Tibial nerve (tissue), 4 donors: ENCODE measurements at regions not wholly inside any gene's neighbourhood (a gene's known extent, or its start where the extent isn't known, plus 50 kb on each side); places are given as distances from the start of the nearest gene placed in this dataset.
"Not testable (repeated sequence)": the region's sequence is repeated elsewhere in the genome, so short reads cannot be mapped to it uniquely, and the experiment has no call there.

ENCODE experiments used
- DNase-seq, 2 donors: peaks; one replicate each; pipeline ENCODE4 v3.0.0-alpha.2; 2019; ENCODE audit warnings: low spot score in 2 of 2
- H3K27ac ChIP-seq, 4 donors: fragments of 200-600 bp; sonication (generic) in 3 of 4; one replicate each; pipeline ENCODE4 v1.5.1; 2017 to 2019; ENCODE audit warnings: mild to moderate bottlenecking in 1 of 4
- H3K27me3 ChIP-seq, 2 donors: fragments of 200-600 bp; sonication (generic) in 1 of 2; one replicate each; pipeline versions ENCODE4 v1.5.1 to v1.6.0; 2017 to 2019
- H3K36me3 ChIP-seq, 3 donors: fragments of 200-600 bp; sonication (generic); one replicate each; pipeline ENCODE4 v1.5.1; 2018 to 2019
- H3K4me1 ChIP-seq, 4 donors: fragments of 200-600 bp; sonication (generic) in 3 of 4; one replicate each; pipeline ENCODE4 v1.5.1; 2017 to 2019
- H3K4me3 ChIP-seq, 4 donors: fragments of 200-600 bp; sonication (generic) in 3 of 4; one replicate each; pipeline ENCODE4 v1.5.1; 2017 to 2019; ENCODE audit warnings: mild to moderate bottlenecking in 1 of 4, moderate library complexity in 1 of 4
- H3K9me3 ChIP-seq, 4 donors: fragments of 200-600 bp; sonication (generic) in 3 of 4; one replicate each; pipeline ENCODE4 v1.5.1; 2017 to 2019
- CTCF ChIP-seq, 5 experiments: fragments of 200-600 bp in 3 of 5; fragments of 450-650 bp in 2 of 5; sonication (generic) in 3 of 5; IDR thresholded peaks; one replicate each; pipeline ENCODE4 v1.5.1; 2016 to 2019; ENCODE audit warnings: antibody characterized with exemption in 5 of 5, mild to moderate bottlenecking in 3 of 5, moderate library complexity in 2 of 5
- EP300 ChIP-seq, 2 donors: sonication (generic); formaldehyde crosslinking; IDR thresholded peaks; one replicate each; pipeline ENCODE4 v1.6.1; 2017; ENCODE audit warnings: antibody characterized with exemption in 2 of 2, mild to moderate bottlenecking in 1 of 2
- POLR2A ChIP-seq, 2 donors: fragments of 450-650 bp; IDR thresholded peaks; one replicate each; pipeline ENCODE4 v1.6.1; 2017; ENCODE audit warnings: antibody characterized with exemption in 2 of 2, mild to moderate bottlenecking in 2 of 2, moderate library complexity in 2 of 2
- WGBS, 2 donors: methylation state at CpG; one replicate each; pipeline ENCODE4 v1.1.5; 2018; 5-methylcytosine and 5-hydroxymethylcytosine counted together

- H3K9me3 ChIP-seq = peaks cover 0 to 14% (median 1%) of the 10 kb centered on the region in 4 donors
- H3K36me3 ChIP-seq = no peaks in the 10 kb centered on the region
- H3K27me3 ChIP-seq = no peaks in the 10 kb centered on the region
- H3K4me3 ChIP-seq = no peak overlapping the region
- H3K4me1 ChIP-seq = no peaks in the 10 kb centered on the region
- DNase-seq = peak in 1 of 2 donors; percentile 49
- WGBS, 2 donors = 54 to 63% methylated on average over 3 of the region's 3 CpGs
- no peak overlapping the region for H3K27ac ChIP-seq
- peak in 4 of 5 experiments; percentile 15 to 50 (median 32) for TF ChIP-seq CTCF (IDR thresholded peaks at IDR 0.05)
- TF ChIP-seq POLR2A (IDR thresholded peaks at IDR 0.05) = no peak
These were observed 61.1 kb upstream of the VAMP7 start for GRCh38 chrX:155819966-155820491.

GRCh38 chrX:155819525-155819924 lies 61.6 kb upstream of the VAMP7 start:
- Histone ChIP-seq H3K9me3 (peaks cover 0 to 19% (median 1%) of the 10 kb centered on the region in 4 donors), H3K36me3 (no peaks in the 10 kb centered on the region), H3K27me3 (no peaks in the 10 kb centered on the region), H3K27ac (no peak overlapping the region), H3K4me3 (no peak overlapping the region), H3K4me1 (no peaks in the 10 kb centered on the region)
- TF ChIP-seq CTCF (IDR thresholded peaks at IDR 0.05) (no peak), EP300 (IDR thresholded peaks at IDR 0.05) (no peak), POLR2A (IDR thresholded peaks at IDR 0.05) (no peak)
- no peak for DNase-seq

GRCh38 chrX:155814391-155814790 lies 66.8 kb upstream of the VAMP7 start:
- H3K4me3 ChIP-seq, H3K4me1 ChIP-seq, H3K27ac ChIP-seq, H3K36me3 ChIP-seq, DNase-seq, H3K27me3 ChIP-seq: not testable (repeated sequence)
- 80 to 88% methylated on average over 8 of the region's 8 CpGs for WGBS, 2 donors
- peaks cover 0 to 15% (median 1%) of the 10 kb centered on the region in 4 donors for H3K9me3 ChIP-seq

- Histone ChIP-seq H3K27me3 (no peaks in the 10 kb centered on the region), H3K36me3 (no peaks in the 10 kb centered on the region), H3K4me3 (no peak overlapping the region), H3K4me1 (no peaks in the 10 kb centered on the region), H3K9me3 (no peaks in the 10 kb centered on the region), H3K27ac (no peak overlapping the region)
- WGBS, 2 donors = 79% methylated on average over 1 of the region's 1 CpG
- DNase-seq = no peak
- TF ChIP-seq CTCF (IDR thresholded peaks at IDR 0.05) = no peak
- TF ChIP-seq POLR2A (IDR thresholded peaks at IDR 0.05) = no peak
- no peak for TF ChIP-seq EP300 (IDR thresholded peaks at IDR 0.05)
These were observed 101.3 kb upstream of the VAMP7 start for GRCh38 chrX:155779831-155780230.

GRCh38 chrX:155778844-155779553 lies 102.1 kb upstream of the VAMP7 start:
- TF ChIP-seq CTCF (IDR thresholded peaks at IDR 0.05) (no peak), POLR2A (IDR thresholded peaks at IDR 0.05) (no peak), EP300 (IDR thresholded peaks at IDR 0.05) (no peak)
- H3K4me3 ChIP-seq = no peak overlapping the region
- H3K9me3 ChIP-seq = no peaks in the 10 kb centered on the region
- no peaks in the 10 kb centered on the region for H3K27me3 ChIP-seq
- WGBS, 2 donors = 55 to 59% methylated on average over 5 of the region's 5 CpGs
- H3K27ac ChIP-seq = no peak overlapping the region
- DNase-seq = no peak
- no peaks in the 10 kb centered on the region for H3K36me3 ChIP-seq
- H3K4me1 ChIP-seq = no peaks in the 10 kb centered on the region
